Spleen (tissue), 7 donors: ENCODE measurements at regions not wholly inside any gene's neighbourhood (a gene's known extent, or its start where the extent isn't known, plus 50 kb on each side); places are given as distances from the start of the nearest gene placed in this dataset.

Experiments
- CTCF ChIP-seq, 11 experiments: fragments of 200-600 bp in 7 of 11; fragments of 450-650 bp in 4 of 11; sonication (generic) in 4 of 11; IDR thresholded peaks in 8 of 11; conservative IDR thresholded peaks in 3 of 11; 1 replicate in 7 of 11; 2 replicates in 4 of 11; pipeline versions ENCODE4 v1.4.0 to v1.8.0; 2016 to 2021; ENCODE audit warnings: antibody characterized with exemption in 11 of 11, inconsistent platforms in 4 of 11, mild to moderate bottlenecking in 1 of 11
- POLR2A ChIP-seq, 3 donors: fragments of 450-650 bp; IDR thresholded peaks; one replicate each; pipeline ENCODE4 v1.5.1; 2017; ENCODE audit warnings: antibody characterized with exemption in 3 of 3, mild to moderate bottlenecking in 1 of 3
- donor health status: DM: no; HTN: no; CAD: no; lungs with moderate emphysema.
- donor health status: DM: no; HTN: no; CAD: no.
- donor health status: DM: no; HTN: no; CAD: no.

GRCh38 chr18:75654851-75655751, 227.6 kb upstream of the SMIM21 start:
- TF ChIP-seq CTCF (IDR thresholded peaks at IDR 0.05 in 8 of 11, conservative IDR thresholded peaks at IDR 0.05 in 3 of 11) (no peak), POLR2A (IDR thresholded peaks at IDR 0.05) (no peak)
